ENCODE measurements at regions not wholly inside any gene's neighbourhood (a gene's known extent, or its start where the extent isn't known, plus 50 kb on each side); places are given as distances from the start of the nearest gene placed in this dataset.

DNA sequence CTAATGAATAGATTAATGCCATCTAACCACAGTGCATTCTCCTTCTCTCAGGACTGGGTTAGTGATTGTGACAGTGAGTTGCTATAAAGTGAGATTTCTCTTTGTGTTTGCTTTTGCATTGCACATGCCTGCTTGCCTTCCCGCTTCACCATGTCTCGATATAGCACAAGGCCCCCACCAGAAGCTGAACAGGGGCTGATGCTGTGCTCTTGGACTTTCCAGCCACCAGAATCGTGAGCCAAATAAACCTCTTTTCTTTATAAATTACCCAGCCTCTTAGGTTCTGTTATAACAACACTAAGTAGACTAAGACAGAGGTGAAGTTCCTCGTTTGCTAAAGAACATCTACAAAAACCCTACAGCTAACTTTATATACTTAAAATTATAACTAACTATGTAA, 173.0 kb downstream of the KIF26A start:
- peaks cover 0 to 4% (median 2%) of the 10 kb centered on the region in 4 donors for H3K9me3 ChIP-seq (ENCODE audit: control insufficient read depth in 4 of 4, low read length in 3 of 4)
- no peak for DNase-seq (ENCODE audit: low spot score)
- no peak overlapping the region for H3K4me3 ChIP-seq (ENCODE audit: low read depth in 1 of 3, low read length in 3 of 3)
- H3K4me1 ChIP-seq (ENCODE audit: control insufficient read depth in 4 of 4, insufficient read depth in 4 of 4, low read length in 3 of 4) = no peaks in the 10 kb centered on the region
- no peaks in the 10 kb centered on the region for H3K36me3 ChIP-seq (ENCODE audit: control insufficient read depth in 4 of 4, insufficient read depth in 3 of 4, low read depth in 1 of 4, low read length in 3 of 4)
- TF ChIP-seq FOXA1 (IDR thresholded peaks at IDR 0.05) (no peak), HNF4A (conservative IDR thresholded peaks at IDR 0.05) (no peak), TAF1 (conservative IDR thresholded peaks at IDR 0.05) (no peak)
- TF ChIP-seq, protein P1, sequence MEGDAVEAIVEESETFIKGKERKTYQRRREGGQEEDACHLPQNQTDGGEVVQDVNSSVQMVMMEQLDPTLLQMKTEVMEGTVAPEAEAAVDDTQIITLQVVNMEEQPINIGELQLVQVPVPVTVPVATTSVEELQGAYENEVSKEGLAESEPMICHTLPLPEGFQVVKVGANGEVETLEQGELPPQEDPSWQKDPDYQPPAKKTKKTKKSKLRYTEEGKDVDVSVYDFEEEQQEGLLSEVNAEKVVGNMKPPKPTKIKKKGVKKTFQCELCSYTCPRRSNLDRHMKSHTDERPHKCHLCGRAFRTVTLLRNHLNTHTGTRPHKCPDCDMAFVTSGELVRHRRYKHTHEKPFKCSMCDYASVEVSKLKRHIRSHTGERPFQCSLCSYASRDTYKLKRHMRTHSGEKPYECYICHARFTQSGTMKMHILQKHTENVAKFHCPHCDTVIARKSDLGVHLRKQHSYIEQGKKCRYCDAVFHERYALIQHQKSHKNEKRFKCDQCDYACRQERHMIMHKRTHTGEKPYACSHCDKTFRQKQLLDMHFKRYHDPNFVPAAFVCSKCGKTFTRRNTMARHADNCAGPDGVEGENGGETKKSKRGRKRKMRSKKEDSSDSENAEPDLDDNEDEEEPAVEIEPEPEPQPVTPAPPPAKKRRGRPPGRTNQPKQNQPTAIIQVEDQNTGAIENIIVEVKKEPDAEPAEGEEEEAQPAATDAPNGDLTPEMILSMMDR (IDR thresholded peaks at IDR 0.05; ENCODE audit: low read depth, low read length, missing input control) = no peak
- TF ChIP-seq, protein P2, sequence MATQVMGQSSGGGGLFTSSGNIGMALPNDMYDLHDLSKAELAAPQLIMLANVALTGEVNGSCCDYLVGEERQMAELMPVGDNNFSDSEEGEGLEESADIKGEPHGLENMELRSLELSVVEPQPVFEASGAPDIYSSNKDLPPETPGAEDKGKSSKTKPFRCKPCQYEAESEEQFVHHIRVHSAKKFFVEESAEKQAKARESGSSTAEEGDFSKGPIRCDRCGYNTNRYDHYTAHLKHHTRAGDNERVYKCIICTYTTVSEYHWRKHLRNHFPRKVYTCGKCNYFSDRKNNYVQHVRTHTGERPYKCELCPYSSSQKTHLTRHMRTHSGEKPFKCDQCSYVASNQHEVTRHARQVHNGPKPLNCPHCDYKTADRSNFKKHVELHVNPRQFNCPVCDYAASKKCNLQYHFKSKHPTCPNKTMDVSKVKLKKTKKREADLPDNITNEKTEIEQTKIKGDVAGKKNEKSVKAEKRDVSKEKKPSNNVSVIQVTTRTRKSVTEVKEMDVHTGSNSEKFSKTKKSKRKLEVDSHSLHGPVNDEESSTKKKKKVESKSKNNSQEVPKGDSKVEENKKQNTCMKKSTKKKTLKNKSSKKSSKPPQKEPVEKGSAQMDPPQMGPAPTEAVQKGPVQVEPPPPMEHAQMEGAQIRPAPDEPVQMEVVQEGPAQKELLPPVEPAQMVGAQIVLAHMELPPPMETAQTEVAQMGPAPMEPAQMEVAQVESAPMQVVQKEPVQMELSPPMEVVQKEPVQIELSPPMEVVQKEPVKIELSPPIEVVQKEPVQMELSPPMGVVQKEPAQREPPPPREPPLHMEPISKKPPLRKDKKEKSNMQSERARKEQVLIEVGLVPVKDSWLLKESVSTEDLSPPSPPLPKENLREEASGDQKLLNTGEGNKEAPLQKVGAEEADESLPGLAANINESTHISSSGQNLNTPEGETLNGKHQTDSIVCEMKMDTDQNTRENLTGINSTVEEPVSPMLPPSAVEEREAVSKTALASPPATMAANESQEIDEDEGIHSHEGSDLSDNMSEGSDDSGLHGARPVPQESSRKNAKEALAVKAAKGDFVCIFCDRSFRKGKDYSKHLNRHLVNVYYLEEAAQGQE (IDR thresholded peaks at IDR 0.05) = no peak
- no peak overlapping the region for H3K27ac ChIP-seq (ENCODE audit: low read depth in 1 of 2, low read length in 2 of 2)
- H3K9ac ChIP-seq (ENCODE audit: low read depth in 1 of 2, low read length in 2 of 2) = no peak overlapping the region
- no peaks in the 10 kb centered on the region for H3K27me3 ChIP-seq (ENCODE audit: control insufficient read depth in 4 of 4, insufficient read depth in 4 of 4, low read length in 3 of 4)
- WGBS = 66% methylated on average over 4 of the region's 4 CpGs

DNA sequence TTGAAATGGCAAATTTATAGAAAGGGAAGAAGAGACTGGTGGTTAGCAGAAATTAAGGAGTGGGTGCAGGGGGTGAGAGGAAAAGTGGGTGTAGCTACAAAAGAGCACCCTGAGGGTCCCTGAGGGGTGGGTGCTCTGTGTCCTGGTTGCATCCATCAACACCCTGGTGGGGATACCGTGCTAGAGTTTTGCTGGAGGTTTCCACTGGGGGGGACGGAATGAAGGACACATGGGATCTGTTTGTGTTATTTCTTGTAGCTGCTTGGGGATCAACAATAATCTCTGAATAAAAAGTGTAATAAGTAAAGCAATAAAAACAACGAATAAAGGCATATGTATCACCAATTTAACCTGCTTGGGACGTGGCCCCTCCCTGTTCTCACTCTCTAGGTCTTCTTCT, 175.3 kb downstream of the KIF26A start:
- no peak for DNase-seq (ENCODE audit: low spot score)
- Histone ChIP-seq H3K4me1 (ENCODE audit: control insufficient read depth in 4 of 4, insufficient read depth in 4 of 4, low read length in 3 of 4) (no peaks in the 10 kb centered on the region), H3K9ac (ENCODE audit: low read depth in 1 of 2, low read length in 2 of 2) (no peak overlapping the region), H3K9me3 (ENCODE audit: control insufficient read depth in 4 of 4, low read length in 3 of 4) (peaks cover 0 to 4% (median 2%) of the 10 kb centered on the region in 4 donors), H3K36me3 (ENCODE audit: control insufficient read depth in 4 of 4, insufficient read depth in 3 of 4, low read depth in 1 of 4, low read length in 3 of 4) (no peaks in the 10 kb centered on the region), H3K27ac (ENCODE audit: low read depth in 1 of 2, low read length in 2 of 2) (no peak overlapping the region), H3K27me3 (ENCODE audit: control insufficient read depth in 4 of 4, insufficient read depth in 4 of 4, low read length in 3 of 4) (no peaks in the 10 kb centered on the region), H3K4me3 (ENCODE audit: low read depth in 1 of 3, low read length in 3 of 3) (no peak overlapping the region)
- TF ChIP-seq, protein P1 (IDR thresholded peaks at IDR 0.05; ENCODE audit: low read depth, low read length, missing input control) = no peak
- TF ChIP-seq HNF4A (conservative IDR thresholded peaks at IDR 0.05) (no peak), TAF1 (conservative IDR thresholded peaks at IDR 0.05) (no peak), RAD21 (IDR thresholded peaks at IDR 0.05) (no peak)
- WGBS = 73% methylated on average over 4 of the region's 4 CpGs

DNA sequence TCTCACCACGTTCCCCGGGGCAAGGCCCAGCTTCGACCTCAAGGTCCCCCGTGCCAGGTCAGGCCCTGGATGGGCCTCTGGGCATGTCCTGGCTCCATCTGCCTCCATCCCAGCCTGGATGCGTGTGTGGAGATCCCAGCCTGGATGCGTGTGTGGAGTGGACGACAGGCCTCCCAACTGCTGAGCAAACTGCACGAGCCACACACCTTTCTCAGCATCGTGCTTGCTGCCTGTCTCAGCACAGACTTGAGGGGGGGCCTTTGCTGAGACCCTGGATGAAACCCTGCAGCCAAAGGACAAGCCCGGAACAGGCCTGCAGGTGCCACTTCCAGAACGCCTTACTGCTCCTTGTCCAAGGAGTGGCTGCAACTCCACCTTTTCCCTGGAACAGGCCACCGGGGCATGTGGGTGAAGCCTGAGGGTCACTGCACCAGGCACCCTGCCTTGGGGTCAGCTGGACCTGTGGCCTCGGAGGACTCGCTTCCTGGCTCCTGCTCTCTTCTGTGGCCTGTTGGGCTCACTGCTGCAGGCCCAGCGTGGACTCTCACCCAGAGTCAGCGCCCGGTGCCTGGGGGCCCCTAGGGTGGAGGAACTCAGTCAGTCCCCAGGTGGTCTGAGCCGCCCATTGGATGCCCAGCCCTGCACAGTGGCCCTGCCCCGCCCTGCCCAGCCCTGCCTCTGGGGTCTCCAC, 176.0 kb downstream of the KIF26A start:
- no peaks in the 10 kb centered on the region for H3K27me3 ChIP-seq (ENCODE audit: control insufficient read depth in 4 of 4, insufficient read depth in 4 of 4, low read length in 3 of 4)
- WGBS = 80% methylated on average over 19 of the region's 19 CpGs
- H3K9ac ChIP-seq (ENCODE audit: low read depth in 1 of 2, low read length in 2 of 2) = no peak overlapping the region
- no peak for DNase-seq (ENCODE audit: low spot score)
- H3K4me1 ChIP-seq (ENCODE audit: control insufficient read depth in 4 of 4, insufficient read depth in 4 of 4, low read length in 3 of 4) = no peaks in the 10 kb centered on the region
- H3K9me3 ChIP-seq (ENCODE audit: control insufficient read depth in 4 of 4, low read length in 3 of 4) = peaks cover 0 to 4% (median 2%) of the 10 kb centered on the region in 4 donors
- no peak overlapping the region for H3K27ac ChIP-seq (ENCODE audit: low read depth in 1 of 2, low read length in 2 of 2)
- no peak overlapping the region for H3K4me3 ChIP-seq (ENCODE audit: low read depth in 1 of 3, low read length in 3 of 3)
- H3K36me3 ChIP-seq (ENCODE audit: control insufficient read depth in 4 of 4, insufficient read depth in 3 of 4, low read depth in 1 of 4, low read length in 3 of 4) = no peaks in the 10 kb centered on the region
- TF ChIP-seq, protein P3, sequence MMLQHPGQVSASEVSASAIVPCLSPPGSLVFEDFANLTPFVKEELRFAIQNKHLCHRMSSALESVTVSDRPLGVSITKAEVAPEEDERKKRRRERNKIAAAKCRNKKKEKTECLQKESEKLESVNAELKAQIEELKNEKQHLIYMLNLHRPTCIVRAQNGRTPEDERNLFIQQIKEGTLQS (IDR thresholded peaks at IDR 0.05) = no peak
- TF ChIP-seq HNF4A (conservative IDR thresholded peaks at IDR 0.05) (no peak), TAF1 (conservative IDR thresholded peaks at IDR 0.05) (no peak), HNF4G (IDR thresholded peaks at IDR 0.05) (no peak), NR2F2 (IDR thresholded peaks at IDR 0.05) (no peak), JUND (IDR thresholded peaks at IDR 0.05) (no peak), RXRA (IDR thresholded peaks at IDR 0.05) (no peak), GABPA (IDR thresholded peaks at IDR 0.05 in 1 of 2, conservative IDR thresholded peaks at IDR 0.05 in 1 of 2) (no peak), YY1 (IDR thresholded peaks at IDR 0.05) (no peak)
- TF ChIP-seq, protein P4, sequence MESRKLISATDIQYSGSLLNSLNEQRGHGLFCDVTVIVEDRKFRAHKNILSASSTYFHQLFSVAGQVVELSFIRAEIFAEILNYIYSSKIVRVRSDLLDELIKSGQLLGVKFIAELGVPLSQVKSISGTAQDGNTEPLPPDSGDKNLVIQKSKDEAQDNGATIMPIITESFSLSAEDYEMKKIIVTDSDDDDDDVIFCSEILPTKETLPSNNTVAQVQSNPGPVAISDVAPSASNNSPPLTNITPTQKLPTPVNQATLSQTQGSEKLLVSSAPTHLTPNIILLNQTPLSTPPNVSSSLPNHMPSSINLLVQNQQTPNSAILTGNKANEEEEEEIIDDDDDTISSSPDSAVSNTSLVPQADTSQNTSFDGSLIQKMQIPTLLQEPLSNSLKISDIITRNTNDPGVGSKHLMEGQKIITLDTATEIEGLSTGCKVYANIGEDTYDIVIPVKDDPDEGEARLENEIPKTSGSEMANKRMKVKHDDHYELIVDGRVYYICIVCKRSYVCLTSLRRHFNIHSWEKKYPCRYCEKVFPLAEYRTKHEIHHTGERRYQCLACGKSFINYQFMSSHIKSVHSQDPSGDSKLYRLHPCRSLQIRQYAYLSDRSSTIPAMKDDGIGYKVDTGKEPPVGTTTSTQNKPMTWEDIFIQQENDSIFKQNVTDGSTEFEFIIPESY (IDR thresholded peaks at IDR 0.05) = no peak
